Activated CD8-positive, alpha-beta T cell treated with anti-CD3 and anti-CD28 coated beads for 36 hours (primary cell): ENCODE measurements at regions not wholly inside any gene's neighbourhood (a gene's known extent, or its start where the extent isn't known, plus 50 kb on each side); places are given as distances from the start of the nearest gene placed in this dataset.

ENCODE experiments used
- ATAC-seq: fragments of 200-7000 bp; cut with Tn5 transposase; one replicate; pipeline ENCODE4 v1.10.0; 2021; ENCODE audit warnings: mild to moderate bottlenecking, moderate library complexity
- CTCF ChIA-PET: fragments of 350-600 bp; sonication (Branson Sonifier 250); formaldehyde crosslinking; loops from one replicate; lab custom pipeline; 2021; ENCODE audit warnings: antibody characterized with exemption; lab: Charles Lee
- POLR2A ChIA-PET: fragments of 350-600 bp; sonication (Branson Sonifier 250); formaldehyde crosslinking; loops from one replicate; lab custom pipeline; 2021; ENCODE audit warnings: antibody characterized with exemption; lab: Charles Lee
- DNase-seq: peaks from one replicate; pipeline ENCODE4 v3.0.0-alpha.2; 2020
- H3K27ac Mint-ChIP-seq: one replicate; pipeline ENCODE4 v1.8.0; 2021; ENCODE audit warnings: mild to moderate bottlenecking, mixed read lengths
- H3K27me3 Mint-ChIP-seq: one replicate; pipeline ENCODE4 v1.8.0; 2021; ENCODE audit warnings: mixed read lengths
- H3K36me3 Mint-ChIP-seq: one replicate; pipeline ENCODE4 v1.8.0; 2021; ENCODE audit warnings: low read depth, mixed read lengths
- H3K4me1 Mint-ChIP-seq: one replicate; pipeline ENCODE4 v1.8.0; 2021; ENCODE audit warnings: low read depth, mixed read lengths
- H3K4me3 Mint-ChIP-seq: one replicate; pipeline ENCODE4 v1.8.0; 2021; ENCODE audit warnings: mild to moderate bottlenecking, moderate library complexity, mixed read lengths
- H3K9me3 Mint-ChIP-seq: one replicate; pipeline ENCODE4 v1.8.0; 2021; ENCODE audit warnings: mixed read lengths
- CTCF ChIP-seq: fragments of 200-600 bp; IDR thresholded peaks from one replicate; pipeline ENCODE4 v1.8.0; 2022; ENCODE audit warnings: antibody characterized with exemption, mild to moderate bottlenecking
- intact Hi-C: fragments of 100-400 bp; cut with micrococcal nuclease; formaldehyde crosslinking; loops from one replicate; pipeline ENCODE4 v1.10.0; 2022

- POLR2A ChIA-PET: no interaction called here
- H3K9me3 Mint-ChIP-seq: peaks cover 30% of the 10 kb centered on the region
- no peak overlapping the region for H3K27ac Mint-ChIP-seq
- no peaks in the 10 kb centered on the region for H3K4me1 Mint-ChIP-seq
- no peaks in the 10 kb centered on the region for H3K27me3 Mint-ChIP-seq
- no peak for DNase-seq
- intact Hi-C loops: no loop called here
- ATAC-seq: no peak
- CTCF ChIA-PET: no interaction called here
- TF ChIP-seq CTCF: no peak
- H3K36me3 Mint-ChIP-seq: peaks cover 6% of the 10 kb centered on the region
- no peak overlapping the region for H3K4me3 Mint-ChIP-seq
Measured at GRCh38 chr17:77701996-77702395, 256.5 kb upstream of the TNRC6C start.

GRCh38 chr17:77704048-77704815 lies 254.3 kb upstream of the TNRC6C start:
- H3K27me3 Mint-ChIP-seq: no peaks in the 10 kb centered on the region
- ChIA-PET CTCF (no interaction called here), POLR2A (no interaction called here)
- TF ChIP-seq CTCF: no peak
- peaks cover 6% of the 10 kb centered on the region for H3K36me3 Mint-ChIP-seq
- no peaks in the 10 kb centered on the region for H3K4me1 Mint-ChIP-seq
- no peak overlapping the region for H3K27ac Mint-ChIP-seq
- intact Hi-C loops: no loop called here
- DNase-seq (no peak), ATAC-seq (no peak)
- peaks cover 30% of the 10 kb centered on the region for H3K9me3 Mint-ChIP-seq
- H3K4me3 Mint-ChIP-seq: no peak overlapping the region

GRCh38 chr17:77706938-77707337 lies 251.6 kb upstream of the TNRC6C start:
- no peak overlapping the region for H3K4me3 Mint-ChIP-seq
- peaks cover 6% of the 10 kb centered on the region for H3K36me3 Mint-ChIP-seq
- CTCF ChIA-PET: no interaction called here
- no peak overlapping the region for H3K27ac Mint-ChIP-seq
- TF ChIP-seq CTCF: no peak
- POLR2A ChIA-PET: interaction anchor here (1.0 kb wide), 1 partner anchor 13 kb away, joined by 4 read pairs; no protein-coding TSS in a partner anchor
- DNase-seq (no peak), ATAC-seq (no peak)
- H3K9me3 Mint-ChIP-seq: peaks cover 25% of the 10 kb centered on the region
- H3K27me3 Mint-ChIP-seq: no peaks in the 10 kb centered on the region
- intact Hi-C loops: no loop called here
- H3K4me1 Mint-ChIP-seq: no peaks in the 10 kb centered on the region

GRCh38 chr17:77707546-77707945 lies 251.0 kb upstream of the TNRC6C start:
- TF ChIP-seq CTCF: no peak
- Mint-ChIP-seq H3K27ac (no peak overlapping the region), H3K4me1 (no peaks in the 10 kb centered on the region), H3K36me3 (peaks cover 6% of the 10 kb centered on the region), H3K9me3 (peaks cover 19% of the 10 kb centered on the region), H3K4me3 (no peak overlapping the region), H3K27me3 (no peaks in the 10 kb centered on the region)
- POLR2A ChIA-PET: interaction anchor here (1.0 kb wide), 1 partner anchor 12 kb away, joined by 4 read pairs; no protein-coding TSS in a partner anchor
- ATAC-seq (no peak), DNase-seq (no peak)
- intact Hi-C loops: no loop called here
- CTCF ChIA-PET: no interaction called here

- POLR2A ChIA-PET: interaction anchor here (1.0 kb wide), 1 partner anchor 12 kb away, joined by 4 read pairs; no protein-coding TSS in a partner anchor
- no peak for TF ChIP-seq CTCF
- Mint-ChIP-seq H3K9me3 (peaks cover 19% of the 10 kb centered on the region), H3K4me1 (no peaks in the 10 kb centered on the region), H3K36me3 (peaks cover 6% of the 10 kb centered on the region), H3K4me3 (no peak overlapping the region), H3K27me3 (no peaks in the 10 kb centered on the region), H3K27ac (no peak overlapping the region)
- intact Hi-C loops: no loop called here
- no peak for DNase-seq
- ATAC-seq: no peak
- CTCF ChIA-PET: no interaction called here
Measured at GRCh38 chr17:77708049-77708448, 250.5 kb upstream of the TNRC6C start.
